ENCODE measurements at regions not wholly inside any gene's neighbourhood (a gene's known extent, or its start where the extent isn't known, plus 50 kb on each side); places are given as distances from the start of the nearest gene placed in this dataset.

DNA sequence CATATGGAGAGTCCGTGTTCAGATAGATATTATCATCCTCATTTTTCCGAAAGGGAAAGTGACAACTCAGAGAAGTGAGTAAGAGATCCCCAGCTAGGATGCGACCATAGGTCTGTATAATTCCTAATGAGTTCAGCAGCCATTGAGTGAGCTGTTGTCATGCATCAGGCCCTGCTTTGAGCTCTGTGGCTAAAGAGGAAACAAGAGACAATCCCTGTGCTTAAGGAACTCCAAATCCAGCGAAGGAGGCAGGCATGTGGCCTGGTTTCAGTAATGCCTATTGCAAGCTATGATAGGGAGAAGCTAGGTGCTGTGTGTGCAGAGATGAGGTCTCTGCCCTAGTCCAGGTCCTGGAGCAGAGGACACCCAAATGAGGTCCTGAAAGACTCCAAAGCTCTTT is 192.8 kb downstream of the ACTL7B start:
- CTCF ChIA-PET, result no interaction called here
- no TSS peak for BruUV-seq (replicated peaks)
- TF ChIP-seq RCOR1 (IDR thresholded peaks at IDR 0.05; ENCODE audit: insufficient replicate concordance, low read length), result no peak
- TF ChIP-seq BHLHE40 (IDR thresholded peaks at IDR 0.05; ENCODE audit: low read depth, low read length), result no peak
- TF ChIP-seq SMC3 (IDR thresholded peaks at IDR 0.05; ENCODE audit: low read depth, low read length), result no peak
- no peak for TF ChIP-seq MAFK (IDR thresholded peaks at IDR 0.05; ENCODE audit: low read depth, low read length)
- no peak for TF ChIP-seq RFX5 (IDR thresholded peaks at IDR 0.05; ENCODE audit: low read depth, low read length)
- no peak for TF ChIP-seq MXI1 (IDR thresholded peaks at IDR 0.05; ENCODE audit: borderline replicate concordance, low read depth, low read length)

More for the DNA sequence above, 192.8 kb downstream of the ACTL7B start:
- POLR2A ChIA-PET (ENCODE audit: unreplicated experiment), result no interaction called here
- Histone ChIP-seq H2BK120ac (ENCODE audit: low read depth, low read length) (no peak overlapping the region), H4K8ac (ENCODE audit: low read depth in 2 of 2, low read length in 2 of 2) (no peak overlapping the region), H2BK15ac (ENCODE audit: low read depth, low read length) (no peak overlapping the region), H4K91ac (ENCODE audit: insufficient read depth, low read depth, low read length) (no peak overlapping the region), H4K5ac (ENCODE audit: low read depth, low read length) (no peak overlapping the region), H2AK5ac (ENCODE audit: low read depth, low read length) (no peak overlapping the region), H3K9me3 (ENCODE audit: control insufficient read depth, insufficient read depth, low read length) (peaks cover 3% of the 10 kb centered on the region; the same call in 1 of the 2 replicates), H2BK20ac (ENCODE audit: low read depth, low read length) (no peak overlapping the region), H4K20me1 (ENCODE audit: insufficient read depth, low read length) (no peaks in the 10 kb centered on the region; the same call in 1 of the 2 replicates), H3K23ac (ENCODE audit: low read depth, low read length) (no peak overlapping the region), H3K79me1 (ENCODE audit: low read depth in 1 of 2, low read length in 2 of 2) (no peaks in the 10 kb centered on the region), H3K4me3 (ENCODE audit: insufficient read depth, low read depth, low read length) (no peak overlapping the region), H3K9me1 (ENCODE audit: insufficient read depth, low read length) (no peaks in the 10 kb centered on the region), H3K27ac (ENCODE audit: insufficient read depth, low read length) (no peak overlapping the region), H3K56ac (ENCODE audit: extremely low read depth, insufficient read depth, low read length) (no peak overlapping the region), H3K4me2 (ENCODE audit: low read depth, low read length) (no peak overlapping the region), H3K4me1 (ENCODE audit: control insufficient read depth, insufficient read depth, low read length) (no peaks in the 10 kb centered on the region), H3K4ac (ENCODE audit: low read depth, low read length) (no peak overlapping the region), H3K18ac (ENCODE audit: low read depth, low read length) (no peak overlapping the region), H2AK9ac (replicated peaks; ENCODE audit: low read depth, low read length, poor library complexity) (no peak overlapping the region), H2AFZ (replicated peaks; ENCODE audit: low read length, poor library complexity) (no peak overlapping the region), H2BK5ac (ENCODE audit: low read depth, low read length, poor library complexity, severe bottlenecking) (no peak overlapping the region), H3K27me3 (ENCODE audit: control insufficient read depth, insufficient read depth, low read length) (no peaks in the 10 kb centered on the region), H3K9ac (ENCODE audit: low read depth, low read length) (no peak overlapping the region), H3K14ac (replicated peaks; ENCODE audit: low read depth, low read length) (no peak overlapping the region), H3K36me3 (ENCODE audit: control insufficient read depth, insufficient read depth, low read length) (no peaks in the 10 kb centered on the region)
- dilution Hi-C loops (cut with HindIII; ENCODE audit: low sequenced_read_pairs, unreplicated experiment) (no loop called here), intact Hi-C loops (cut with micrococcal nuclease) (no loop called here), in situ Hi-C loops (cut with MboI; ENCODE audit: low sequenced_read_pairs) (no loop called here)
- DNase-seq (no peak), ATAC-seq (ENCODE audit: low read depth) (no peak)
- 100% methylated on average over 1 of the region's 4 CpGs; no CpG with 5 or more reads in 1 of the 2 experiments for WGBS, 2 experiments (ENCODE audit: extremely low coverage in 2 of 2, insufficient read length in 1 of 2)
